GM23338 (cell line): ENCODE measurements at regions not wholly inside any gene's neighbourhood (a gene's known extent, or its start where the extent isn't known, plus 50 kb on each side); places are given as distances from the start of the nearest gene placed in this dataset.

Experiments used
- ATAC-seq: fragments of 200-7000 bp; cut with Tn5 transposase; 3 replicates; pipeline ENCODE4 v1.9.1; 2020
- DNase-seq: peaks from one replicate; pipeline ENCODE4 v3.0.0-alpha.2; 2015; ENCODE audit warnings: low spot score
- H2AFZ ChIP-seq: fragments of 200-600 bp; sonication (generic); 2 replicates; pipeline ENCODE4 v1.8.0; 2016; ENCODE audit warnings: antibody characterized with exemption, mild to moderate bottlenecking, moderate library complexity
- H3F3A ChIP-seq: fragments of 200-600 bp; sonication (generic); replicated peaks from 2 replicates; pipeline ENCODE4 v1.8.0; 2017; ENCODE audit warnings: antibody characterized with exemption, mixed run types, low read depth
- H3K27ac ChIP-seq: fragments of 200-600 bp; sonication (generic); 2 replicates; pipeline ENCODE4 v1.6.1; 2016; ENCODE audit warnings: low read depth
- H3K27me3 ChIP-seq: fragments of 200-600 bp; sonication (generic); 2 replicates; pipeline ENCODE4 v1.8.0; 2016; ENCODE audit warnings: mild to moderate bottlenecking, mixed run types, moderate library complexity; ENCODE audit not compliant: insufficient read depth
- H3K36me3 ChIP-seq: fragments of 200-600 bp; sonication (generic); 2 replicates; pipeline ENCODE4 v1.8.0; 2016; ENCODE audit warnings: mild to moderate bottlenecking; ENCODE audit not compliant: insufficient read depth
- H3K4me1 ChIP-seq: fragments of 200-600 bp; sonication (generic); 2 replicates; pipeline ENCODE4 v1.8.0; 2016; ENCODE audit warnings: mild to moderate bottlenecking, moderate library complexity; ENCODE audit not compliant: insufficient read depth
- H3K4me2 ChIP-seq: fragments of 200-600 bp; sonication (generic); 2 replicates; pipeline ENCODE4 v1.7.1; 2017; ENCODE audit warnings: mixed run types
- H3K4me3 ChIP-seq: fragments of 200-600 bp; sonication (generic); 2 replicates; pipeline ENCODE4 v1.6.1; 2016; ENCODE audit warnings: mixed run types
- H3K79me2 ChIP-seq: fragments of 200-600 bp; sonication (generic); replicated peaks from 2 replicates; pipeline ENCODE4 v1.8.0; 2017; ENCODE audit warnings: mild to moderate bottlenecking; ENCODE audit not compliant: insufficient read depth
- H3K9me2 ChIP-seq: fragments of 200-600 bp; sonication (generic); 2 replicates; pipeline ENCODE4 v1.8.0; 2017; ENCODE audit not compliant: insufficient read depth
- H4K20me1 ChIP-seq: fragments of 200-600 bp; sonication (generic); replicated peaks from 2 replicates; pipeline ENCODE4 v1.8.0; 2017; ENCODE audit warnings: mild to moderate bottlenecking; ENCODE audit not compliant: insufficient read depth
- H3K27ac Mint-ChIP-seq: 2 replicates; pipeline ENCODE4 v1.8.0; 2020; ENCODE audit warnings: inconsistent platforms, mild to moderate bottlenecking, moderate library complexity, mixed read lengths
- H3K27me3 Mint-ChIP-seq: 3 replicates; pipeline ENCODE4 v1.8.0; 2022; ENCODE audit warnings: low read depth, mild to moderate bottlenecking, moderate library complexity, mixed read lengths, inconsistent platforms; ENCODE audit not compliant: insufficient read depth, poor library complexity
- H3K36me3 Mint-ChIP-seq: 3 replicates; pipeline ENCODE4 v1.8.0; 2021; ENCODE audit warnings: low read depth, mild to moderate bottlenecking, inconsistent platforms, moderate library complexity, mixed read lengths
- H3K4me1 Mint-ChIP-seq: 3 replicates; pipeline ENCODE4 v1.8.0; 2020; ENCODE audit warnings: mild to moderate bottlenecking, inconsistent platforms, mixed read lengths
- H3K4me3 Mint-ChIP-seq: 3 replicates; pipeline ENCODE4 v1.8.0; 2021; ENCODE audit warnings: moderate library complexity, mild to moderate bottlenecking, inconsistent platforms, mixed read lengths
- H3K9me3 Mint-ChIP-seq: 3 replicates; pipeline ENCODE4 v1.8.0; 2020; ENCODE audit warnings: moderate library complexity, mild to moderate bottlenecking, inconsistent platforms, mixed read lengths
- CREB1 ChIP-seq: fragments of 250-450 bp; sonication (Bioruptor Pico); IDR thresholded peaks from 2 replicates; pipeline ENCODE4 v1.5.0; 2020; ENCODE audit warnings: low read depth, mild to moderate bottlenecking, moderate library complexity
- EZH2 ChIP-seq: fragments of 200-600 bp; sonication (generic); IDR thresholded peaks from one replicate; pipeline ENCODE4 v1.8.0; 2017; ENCODE audit warnings: antibody characterized with exemption, mild to moderate bottlenecking, low read depth; ENCODE audit not compliant: unreplicated experiment
- EZH2phosphoT487 ChIP-seq: fragments of 200-600 bp; sonication (generic); IDR thresholded peaks from one replicate; pipeline ENCODE4 v1.8.1; 2018; ENCODE audit warnings: antibody characterized with exemption; ENCODE audit not compliant: unreplicated experiment
- JUNB ChIP-seq: IDR thresholded peaks from one replicate; pipeline ENCODE4 v1.6.1; 2016; ENCODE audit warnings: antibody characterized with exemption; ENCODE audit not compliant: unreplicated experiment
- STAT1 ChIP-seq: IDR thresholded peaks from one replicate; pipeline ENCODE4 v1.6.1; 2016; ENCODE audit warnings: antibody characterized with exemption; ENCODE audit not compliant: unreplicated experiment
- ZNF114 ChIP-seq: fragments of 250-450 bp; sonication (Bioruptor Pico); IDR thresholded peaks from 2 replicates; pipeline ENCODE4 v1.5.0; 2020; ENCODE audit warnings: mild to moderate bottlenecking, moderate library complexity
- TF ChIP-seq, protein P1 (sequence below): IDR thresholded peaks from one replicate; pipeline ENCODE4 v1.6.1; 2018; ENCODE audit warnings: antibody characterized with exemption; ENCODE audit not compliant: unreplicated experiment
- TF ChIP-seq, protein P2 (sequence below), 2 experiments: fragments of 200-600 bp in 1 of 2; sonication (generic) in 1 of 2; conservative IDR thresholded peaks; 2 replicates each; pipeline versions ENCODE4 v1.5.1 to v1.6.1; 2016 to 2017; ENCODE audit warnings: antibody characterized with exemption in 2 of 2, low read depth in 2 of 2, mild to moderate bottlenecking in 2 of 2, moderate library complexity in 1 of 2
- TF ChIP-seq, protein P3 (sequence below): IDR thresholded peaks from 2 replicates; pipeline ENCODE4 v1.6.1; 2016; ENCODE audit warnings: antibody characterized with exemption
- TF ChIP-seq, protein P4 (sequence below): fragments of 250-450 bp; sonication (Bioruptor Pico); IDR thresholded peaks from 2 replicates; pipeline ENCODE4 v1.5.0; 2020; ENCODE audit warnings: mild to moderate bottlenecking, moderate library complexity

DNA sequence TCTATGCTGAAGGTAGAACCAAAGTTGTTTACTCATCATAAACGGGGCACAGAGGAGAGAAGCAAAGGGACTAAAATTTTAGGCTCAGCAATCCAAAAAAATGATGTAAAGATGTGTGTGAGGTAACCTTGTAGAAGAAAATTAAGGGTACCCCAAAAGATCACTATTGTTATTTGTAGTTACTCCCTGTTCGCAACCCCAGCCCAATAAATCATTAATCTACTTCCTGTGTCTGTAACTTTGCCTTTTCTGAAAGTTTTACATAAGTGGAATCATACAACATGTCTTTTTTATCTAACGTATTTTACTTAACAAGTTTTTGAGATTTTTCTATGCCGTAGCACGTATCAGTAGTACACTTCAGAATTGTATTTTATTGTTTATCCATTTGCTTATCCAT lies 1114.8 kb upstream of the GJE1 start (continued):
- TF ChIP-seq, protein P1, sequence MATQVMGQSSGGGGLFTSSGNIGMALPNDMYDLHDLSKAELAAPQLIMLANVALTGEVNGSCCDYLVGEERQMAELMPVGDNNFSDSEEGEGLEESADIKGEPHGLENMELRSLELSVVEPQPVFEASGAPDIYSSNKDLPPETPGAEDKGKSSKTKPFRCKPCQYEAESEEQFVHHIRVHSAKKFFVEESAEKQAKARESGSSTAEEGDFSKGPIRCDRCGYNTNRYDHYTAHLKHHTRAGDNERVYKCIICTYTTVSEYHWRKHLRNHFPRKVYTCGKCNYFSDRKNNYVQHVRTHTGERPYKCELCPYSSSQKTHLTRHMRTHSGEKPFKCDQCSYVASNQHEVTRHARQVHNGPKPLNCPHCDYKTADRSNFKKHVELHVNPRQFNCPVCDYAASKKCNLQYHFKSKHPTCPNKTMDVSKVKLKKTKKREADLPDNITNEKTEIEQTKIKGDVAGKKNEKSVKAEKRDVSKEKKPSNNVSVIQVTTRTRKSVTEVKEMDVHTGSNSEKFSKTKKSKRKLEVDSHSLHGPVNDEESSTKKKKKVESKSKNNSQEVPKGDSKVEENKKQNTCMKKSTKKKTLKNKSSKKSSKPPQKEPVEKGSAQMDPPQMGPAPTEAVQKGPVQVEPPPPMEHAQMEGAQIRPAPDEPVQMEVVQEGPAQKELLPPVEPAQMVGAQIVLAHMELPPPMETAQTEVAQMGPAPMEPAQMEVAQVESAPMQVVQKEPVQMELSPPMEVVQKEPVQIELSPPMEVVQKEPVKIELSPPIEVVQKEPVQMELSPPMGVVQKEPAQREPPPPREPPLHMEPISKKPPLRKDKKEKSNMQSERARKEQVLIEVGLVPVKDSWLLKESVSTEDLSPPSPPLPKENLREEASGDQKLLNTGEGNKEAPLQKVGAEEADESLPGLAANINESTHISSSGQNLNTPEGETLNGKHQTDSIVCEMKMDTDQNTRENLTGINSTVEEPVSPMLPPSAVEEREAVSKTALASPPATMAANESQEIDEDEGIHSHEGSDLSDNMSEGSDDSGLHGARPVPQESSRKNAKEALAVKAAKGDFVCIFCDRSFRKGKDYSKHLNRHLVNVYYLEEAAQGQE: no peak
- no peak for TF ChIP-seq ZNF114 (CRISPR knock-in tag)
- no peak for TF ChIP-seq STAT1
- TF ChIP-seq, protein P2, sequence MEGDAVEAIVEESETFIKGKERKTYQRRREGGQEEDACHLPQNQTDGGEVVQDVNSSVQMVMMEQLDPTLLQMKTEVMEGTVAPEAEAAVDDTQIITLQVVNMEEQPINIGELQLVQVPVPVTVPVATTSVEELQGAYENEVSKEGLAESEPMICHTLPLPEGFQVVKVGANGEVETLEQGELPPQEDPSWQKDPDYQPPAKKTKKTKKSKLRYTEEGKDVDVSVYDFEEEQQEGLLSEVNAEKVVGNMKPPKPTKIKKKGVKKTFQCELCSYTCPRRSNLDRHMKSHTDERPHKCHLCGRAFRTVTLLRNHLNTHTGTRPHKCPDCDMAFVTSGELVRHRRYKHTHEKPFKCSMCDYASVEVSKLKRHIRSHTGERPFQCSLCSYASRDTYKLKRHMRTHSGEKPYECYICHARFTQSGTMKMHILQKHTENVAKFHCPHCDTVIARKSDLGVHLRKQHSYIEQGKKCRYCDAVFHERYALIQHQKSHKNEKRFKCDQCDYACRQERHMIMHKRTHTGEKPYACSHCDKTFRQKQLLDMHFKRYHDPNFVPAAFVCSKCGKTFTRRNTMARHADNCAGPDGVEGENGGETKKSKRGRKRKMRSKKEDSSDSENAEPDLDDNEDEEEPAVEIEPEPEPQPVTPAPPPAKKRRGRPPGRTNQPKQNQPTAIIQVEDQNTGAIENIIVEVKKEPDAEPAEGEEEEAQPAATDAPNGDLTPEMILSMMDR (conservative IDR thresholded peaks at IDR 0.05; ENCODE audit: low read depth in 2 of 2): no peak
- TF ChIP-seq, protein P3, sequence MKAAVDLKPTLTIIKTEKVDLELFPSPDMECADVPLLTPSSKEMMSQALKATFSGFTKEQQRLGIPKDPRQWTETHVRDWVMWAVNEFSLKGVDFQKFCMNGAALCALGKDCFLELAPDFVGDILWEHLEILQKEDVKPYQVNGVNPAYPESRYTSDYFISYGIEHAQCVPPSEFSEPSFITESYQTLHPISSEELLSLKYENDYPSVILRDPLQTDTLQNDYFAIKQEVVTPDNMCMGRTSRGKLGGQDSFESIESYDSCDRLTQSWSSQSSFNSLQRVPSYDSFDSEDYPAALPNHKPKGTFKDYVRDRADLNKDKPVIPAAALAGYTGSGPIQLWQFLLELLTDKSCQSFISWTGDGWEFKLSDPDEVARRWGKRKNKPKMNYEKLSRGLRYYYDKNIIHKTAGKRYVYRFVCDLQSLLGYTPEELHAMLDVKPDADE: no peak
- TF ChIP-seq EZH2phosphoT487: no peak
- TF ChIP-seq JUNB: no peak

DNA sequence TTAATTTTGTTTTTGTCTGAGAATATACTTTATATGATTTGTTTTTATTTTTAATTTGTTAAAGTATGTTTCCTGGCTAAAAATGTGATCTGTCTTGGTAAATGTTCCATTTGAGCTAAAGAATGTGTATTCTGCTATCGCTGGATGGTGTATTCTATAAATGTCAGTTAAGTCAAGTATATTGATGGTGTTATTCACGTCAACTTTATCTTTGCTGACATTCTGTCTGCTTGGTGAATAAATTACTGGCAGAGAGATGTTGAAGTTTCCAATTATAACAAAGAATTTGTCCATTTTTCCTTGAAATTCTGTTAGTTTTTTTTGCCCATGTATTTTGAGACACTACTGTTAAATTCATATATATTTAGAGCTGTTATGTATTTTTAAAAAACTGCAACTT lies 1131.8 kb upstream of the GJE1 start:
- ATAC-seq (no peak), DNase-seq (no peak)
- no peak overlapping the region for H3K4me3 ChIP-seq
- H3K4me2 ChIP-seq: no peak overlapping the region
- H3F3A ChIP-seq: no peaks in the 10 kb centered on the region
- Mint-ChIP-seq H3K4me1 (no peaks in the 10 kb centered on the region), H3K36me3 (no peaks in the 10 kb centered on the region), H3K27ac (no peak overlapping the region), H3K9me3 (no peaks in the 10 kb centered on the region), H3K4me3 (no peak overlapping the region), H3K27me3 (no peaks in the 10 kb centered on the region)
- no peaks in the 10 kb centered on the region for H3K4me1 ChIP-seq
- H3K27me3 ChIP-seq: no peaks in the 10 kb centered on the region
- no peaks in the 10 kb centered on the region for H3K9me2 ChIP-seq
- H2AFZ ChIP-seq: no peak overlapping the region
- H3K79me2 ChIP-seq: no peaks in the 10 kb centered on the region
- H3K27ac ChIP-seq: no peak overlapping the region
- no peaks in the 10 kb centered on the region for H3K36me3 ChIP-seq
- no peaks in the 10 kb centered on the region for H4K20me1 ChIP-seq
- TF ChIP-seq CREB1 (no peak), EZH2 (no peak), JUNB (no peak), STAT1 (no peak)
- TF ChIP-seq, protein P4, sequence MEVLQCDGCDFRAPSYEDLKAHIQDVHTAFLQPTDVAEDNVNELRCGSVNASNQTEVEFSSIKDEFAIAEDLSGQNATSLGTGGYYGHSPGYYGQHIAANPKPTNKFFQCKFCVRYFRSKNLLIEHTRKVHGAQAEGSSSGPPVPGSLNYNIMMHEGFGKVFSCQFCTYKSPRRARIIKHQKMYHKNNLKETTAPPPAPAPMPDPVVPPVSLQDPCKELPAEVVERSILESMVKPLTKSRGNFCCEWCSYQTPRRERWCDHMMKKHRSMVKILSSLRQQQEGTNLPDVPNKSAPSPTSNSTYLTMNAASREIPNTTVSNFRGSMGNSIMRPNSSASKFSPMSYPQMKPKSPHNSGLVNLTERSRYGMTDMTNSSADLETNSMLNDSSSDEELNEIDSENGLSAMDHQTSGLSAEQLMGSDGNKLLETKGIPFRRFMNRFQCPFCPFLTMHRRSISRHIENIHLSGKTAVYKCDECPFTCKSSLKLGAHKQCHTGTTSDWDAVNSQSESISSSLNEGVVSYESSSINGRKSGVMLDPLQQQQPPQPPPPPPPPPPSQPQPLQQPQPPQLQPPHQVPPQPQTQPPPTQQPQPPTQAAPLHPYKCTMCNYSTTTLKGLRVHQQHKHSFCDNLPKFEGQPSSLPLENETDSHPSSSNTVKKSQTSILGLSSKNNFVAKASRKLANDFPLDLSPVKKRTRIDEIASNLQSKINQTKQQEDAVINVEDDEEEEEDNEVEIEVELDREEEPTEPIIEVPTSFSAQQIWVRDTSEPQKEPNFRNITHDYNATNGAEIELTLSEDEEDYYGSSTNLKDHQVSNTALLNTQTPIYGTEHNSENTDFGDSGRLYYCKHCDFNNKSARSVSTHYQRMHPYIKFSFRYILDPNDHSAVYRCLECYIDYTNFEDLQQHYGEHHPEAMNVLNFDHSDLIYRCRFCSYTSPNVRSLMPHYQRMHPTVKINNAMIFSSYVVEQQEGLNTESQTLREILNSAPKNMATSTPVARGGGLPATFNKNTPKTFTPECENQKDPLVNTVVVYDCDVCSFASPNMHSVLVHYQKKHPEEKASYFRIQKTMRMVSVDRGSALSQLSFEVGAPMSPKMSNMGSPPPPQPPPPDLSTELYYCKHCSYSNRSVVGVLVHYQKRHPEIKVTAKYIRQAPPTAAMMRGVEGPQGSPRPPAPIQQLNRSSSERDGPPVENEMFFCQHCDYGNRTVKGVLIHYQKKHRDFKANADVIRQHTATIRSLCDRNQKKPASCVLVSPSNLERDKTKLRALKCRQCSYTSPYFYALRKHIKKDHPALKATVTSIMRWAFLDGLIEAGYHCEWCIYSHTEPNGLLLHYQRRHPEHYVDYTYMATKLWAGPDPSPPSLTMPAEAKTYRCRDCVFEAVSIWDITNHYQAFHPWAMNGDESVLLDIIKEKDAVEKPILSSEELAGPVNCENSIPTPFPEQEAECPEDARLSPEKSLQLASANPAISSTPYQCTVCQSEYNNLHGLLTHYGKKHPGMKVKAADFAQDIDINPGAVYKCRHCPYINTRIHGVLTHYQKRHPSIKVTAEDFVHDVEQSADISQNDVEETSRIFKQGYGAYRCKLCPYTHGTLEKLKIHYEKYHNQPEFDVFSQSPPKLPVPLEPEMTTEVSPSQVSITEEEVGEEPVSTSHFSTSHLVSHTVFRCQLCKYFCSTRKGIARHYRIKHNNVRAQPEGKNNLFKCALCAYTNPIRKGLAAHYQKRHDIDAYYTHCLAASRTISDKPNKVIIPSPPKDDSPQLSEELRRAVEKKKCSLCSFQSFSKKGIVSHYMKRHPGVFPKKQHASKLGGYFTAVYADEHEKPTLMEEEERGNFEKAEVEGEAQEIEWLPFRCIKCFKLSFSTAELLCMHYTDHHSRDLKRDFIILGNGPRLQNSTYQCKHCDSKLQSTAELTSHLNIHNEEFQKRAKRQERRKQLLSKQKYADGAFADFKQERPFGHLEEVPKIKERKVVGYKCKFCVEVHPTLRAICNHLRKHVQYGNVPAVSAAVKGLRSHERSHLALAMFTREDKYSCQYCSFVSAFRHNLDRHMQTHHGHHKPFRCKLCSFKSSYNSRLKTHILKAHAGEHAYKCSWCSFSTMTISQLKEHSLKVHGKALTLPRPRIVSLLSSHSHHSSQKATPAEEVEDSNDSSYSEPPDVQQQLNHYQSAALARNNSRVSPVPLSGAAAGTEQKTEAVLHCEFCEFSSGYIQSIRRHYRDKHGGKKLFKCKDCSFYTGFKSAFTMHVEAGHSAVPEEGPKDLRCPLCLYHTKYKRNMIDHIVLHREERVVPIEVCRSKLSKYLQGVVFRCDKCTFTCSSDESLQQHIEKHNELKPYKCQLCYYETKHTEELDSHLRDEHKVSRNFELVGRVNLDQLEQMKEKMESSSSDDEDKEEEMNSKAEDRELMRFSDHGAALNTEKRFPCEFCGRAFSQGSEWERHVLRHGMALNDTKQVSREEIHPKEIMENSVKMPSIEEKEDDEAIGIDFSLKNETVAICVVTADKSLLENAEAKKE (CRISPR knock-in tag): no peak
- TF ChIP-seq, protein P2 (conservative IDR thresholded peaks at IDR 0.05; ENCODE audit: low read depth in 2 of 2): no peak
